Uterus (tissue), 2 donors: ENCODE measurements at regions not wholly inside any gene's neighbourhood (a gene's known extent, or its start where the extent isn't known, plus 50 kb on each side); places are given as distances from the start of the nearest gene placed in this dataset.

Experiments
- POLR2A ChIP-seq, 2 donors: fragments of 450-650 bp; IDR thresholded peaks; one replicate each; pipeline ENCODE4 v1.6.1; 2016; ENCODE audit warnings: antibody characterized with exemption in 2 of 2, mild to moderate bottlenecking in 1 of 2, moderate library complexity in 1 of 2
- TF ChIP-seq, protein P1 (sequence below), 4 experiments: fragments of 200-600 bp in 2 of 4; fragments of 450-650 bp in 2 of 4; sonication (generic) in 2 of 4; IDR thresholded peaks; one replicate each; pipeline ENCODE4 v1.5.1; 2016 to 2019; ENCODE audit warnings: antibody characterized with exemption in 4 of 4, mild to moderate bottlenecking in 2 of 4, moderate library complexity in 1 of 4

DNA sequence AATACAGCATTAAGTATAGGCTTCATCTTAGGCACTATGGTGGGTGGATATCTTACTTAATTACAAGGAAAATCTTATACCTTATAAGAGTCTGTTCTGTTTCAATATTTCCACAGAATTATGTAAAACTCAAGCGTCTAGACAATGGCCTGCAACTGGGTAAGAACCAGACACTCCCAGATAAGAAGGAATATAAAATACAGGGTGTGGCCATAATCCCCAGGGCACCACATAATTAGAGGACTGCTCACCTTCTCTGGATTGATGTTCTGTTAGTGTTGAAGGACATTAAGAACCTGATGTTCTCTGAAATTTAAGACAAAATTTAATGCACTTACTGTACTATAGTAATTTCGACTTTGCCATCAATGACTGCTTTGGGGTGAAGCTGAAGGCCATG lies 198.2 kb upstream of the ARSJ start:
- no peak for TF ChIP-seq POLR2A (IDR thresholded peaks at IDR 0.05)
- TF ChIP-seq, protein P1, sequence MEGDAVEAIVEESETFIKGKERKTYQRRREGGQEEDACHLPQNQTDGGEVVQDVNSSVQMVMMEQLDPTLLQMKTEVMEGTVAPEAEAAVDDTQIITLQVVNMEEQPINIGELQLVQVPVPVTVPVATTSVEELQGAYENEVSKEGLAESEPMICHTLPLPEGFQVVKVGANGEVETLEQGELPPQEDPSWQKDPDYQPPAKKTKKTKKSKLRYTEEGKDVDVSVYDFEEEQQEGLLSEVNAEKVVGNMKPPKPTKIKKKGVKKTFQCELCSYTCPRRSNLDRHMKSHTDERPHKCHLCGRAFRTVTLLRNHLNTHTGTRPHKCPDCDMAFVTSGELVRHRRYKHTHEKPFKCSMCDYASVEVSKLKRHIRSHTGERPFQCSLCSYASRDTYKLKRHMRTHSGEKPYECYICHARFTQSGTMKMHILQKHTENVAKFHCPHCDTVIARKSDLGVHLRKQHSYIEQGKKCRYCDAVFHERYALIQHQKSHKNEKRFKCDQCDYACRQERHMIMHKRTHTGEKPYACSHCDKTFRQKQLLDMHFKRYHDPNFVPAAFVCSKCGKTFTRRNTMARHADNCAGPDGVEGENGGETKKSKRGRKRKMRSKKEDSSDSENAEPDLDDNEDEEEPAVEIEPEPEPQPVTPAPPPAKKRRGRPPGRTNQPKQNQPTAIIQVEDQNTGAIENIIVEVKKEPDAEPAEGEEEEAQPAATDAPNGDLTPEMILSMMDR (IDR thresholded peaks at IDR 0.05) = no peak
